ENCODE measurements at regions not wholly inside any gene's neighbourhood (a gene's known extent, or its start where the extent isn't known, plus 50 kb on each side); places are given as distances from the start of the nearest gene placed in this dataset.
A peak's percentile ranks its signal among the peaks of the same experiment; 100 is the strongest.
"Not testable (repeated sequence)": the region's sequence is repeated elsewhere in the genome, so short reads cannot be mapped to it uniquely, and the experiment has no call there.

GRCh38 chr12:68481181-68481941 is 129.3 kb upstream of the RAP1B start:
- DNase-seq: no peak

GRCh38 chr12:68482014-68482413 is 128.7 kb upstream of the RAP1B start:
- no peak for DNase-seq

- peak; percentile 56 for DNase-seq
Measured at GRCh38 chr12:68482660-68483059, 128.0 kb upstream of the RAP1B start.

- peak; percentile 61 for DNase-seq
Measured at GRCh38 chr12:68483592-68484383, 126.9 kb upstream of the RAP1B start.

- DNase-seq: not testable (repeated sequence)
Measured at GRCh38 chr12:68484578-68484977, 126.1 kb upstream of the RAP1B start.

- DNase-seq: not testable (repeated sequence)
Measured at GRCh38 chr12:68486449-68486848, 124.2 kb upstream of the RAP1B start.

- peak; percentile 13 for DNase-seq
Measured at GRCh38 chr12:68487721-68488309, 122.9 kb upstream of the RAP1B start.

GRCh38 chr12:68489273-68489672 is 121.4 kb upstream of the RAP1B start:
- no peak for DNase-seq

GRCh38 chr12:68490476-68490875 is 120.2 kb upstream of the RAP1B start:
- DNase-seq: no peak

GRCh38 chr12:68491204-68491960 is 119.3 kb upstream of the RAP1B start:
- DNase-seq: no peak

- no peak for DNase-seq
Measured at GRCh38 chr12:68495336-68496070, 115.2 kb upstream of the RAP1B start.

GRCh38 chr12:68497107-68497506 is 113.6 kb upstream of the RAP1B start:
- no peak for DNase-seq

- no peak for DNase-seq
Measured at GRCh38 chr12:68497702-68498101, 113.0 kb upstream of the RAP1B start.

- DNase-seq: no peak
Measured at GRCh38 chr12:68498736-68499135, 112.0 kb upstream of the RAP1B start.

- DNase-seq: no peak
Measured at GRCh38 chr12:68499616-68500015, 111.1 kb upstream of the RAP1B start.

- no peak for DNase-seq
Measured at GRCh38 chr12:68501226-68501625, 109.5 kb upstream of the RAP1B start.

- no peak for DNase-seq
Measured at GRCh38 chr12:68505970-68506369, 104.7 kb upstream of the RAP1B start.

GRCh38 chr12:68506619-68507018 is 104.1 kb upstream of the RAP1B start:
- no peak for DNase-seq

- no peak for DNase-seq
Measured at GRCh38 chr12:68507657-68508056, 103.0 kb upstream of the RAP1B start.

- DNase-seq: no peak
Measured at GRCh38 chr12:68508576-68508975, 102.1 kb upstream of the RAP1B start.

GRCh38 chr12:68509242-68509641 is 101.5 kb upstream of the RAP1B start:
- no peak for DNase-seq

GRCh38 chr12:68510397-68510796 is 100.3 kb upstream of the RAP1B start:
- no peak for DNase-seq

Data from DMS53 (cell line).